ENCODE measurements at regions not wholly inside any gene's neighbourhood (a gene's known extent, or its start where the extent isn't known, plus 50 kb on each side); places are given as distances from the start of the nearest gene placed in this dataset.
"Not testable (repeated sequence)": the region's sequence is repeated elsewhere in the genome, so short reads cannot be mapped to it uniquely, and the experiment has no call there.

DNA sequence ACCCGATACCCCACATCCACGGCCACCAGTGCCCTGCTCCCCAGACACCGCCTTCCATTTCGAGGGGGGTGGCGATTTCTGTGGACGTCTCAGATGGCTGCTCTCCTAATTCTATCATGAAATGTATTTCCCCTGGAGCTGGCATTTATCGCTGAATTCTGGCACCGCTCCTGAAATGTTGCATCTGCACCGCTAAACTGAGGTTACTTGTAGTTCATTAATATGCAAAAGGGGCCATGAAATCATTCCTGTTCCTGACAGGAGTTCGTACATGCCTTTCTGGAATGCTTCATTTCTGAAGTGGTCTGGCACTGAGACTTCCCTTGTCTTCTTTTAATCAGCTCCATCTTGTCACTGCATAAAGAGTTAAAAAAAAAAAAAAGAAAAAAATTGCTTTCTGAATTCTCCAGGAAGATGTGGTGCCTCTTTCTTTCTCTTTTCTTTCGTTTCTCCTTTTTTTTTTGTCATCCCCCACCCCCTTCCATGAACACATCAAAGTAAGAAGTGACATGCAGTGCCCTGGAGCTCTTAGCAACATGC lies 97.7 kb upstream of the SMARCA2 start:
- Histone ChIP-seq H3K4me1 (ENCODE audit: control insufficient read depth, insufficient read depth, low read length) (peaks cover 8% of the 10 kb centered on the region), H3K36me3 (ENCODE audit: control insufficient read depth, insufficient read depth, low read length) (no peaks in the 10 kb centered on the region), H3K27me3 (ENCODE audit: control insufficient read depth, insufficient read depth, low read length) (no peaks in the 10 kb centered on the region), H3K9me3 (replicated peaks; ENCODE audit: control insufficient read depth, low read depth, low read length) (no peaks in the 10 kb centered on the region), H3K27ac (ENCODE audit: low read length) (no peak overlapping the region), H3K4me3 (ENCODE audit: low read length) (no peak overlapping the region)
- 78% methylated on average over 6 of the region's 11 CpGs for WGBS (ENCODE audit: insufficient coverage)
- no peak for DNase-seq

DNA sequence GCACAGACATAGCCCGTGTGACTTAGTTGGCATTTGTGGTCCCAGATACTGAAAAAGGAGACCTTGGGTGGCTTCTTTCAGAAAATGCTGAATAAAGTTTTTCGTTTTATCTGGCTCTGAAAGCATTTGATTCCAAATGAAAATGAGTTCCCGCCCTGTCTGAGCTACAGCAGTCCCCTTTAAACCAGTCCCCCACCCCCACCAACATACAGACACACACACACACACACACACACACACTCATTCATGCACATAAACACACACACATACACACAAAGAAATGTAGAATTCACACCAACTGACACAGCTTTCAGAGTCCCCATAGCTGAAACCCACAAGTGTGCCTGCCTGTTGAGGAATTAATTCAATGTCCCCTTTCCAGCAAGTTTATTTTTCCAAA lies 97.0 kb upstream of the SMARCA2 start:
- no peak for DNase-seq
- 64% methylated on average over 2 of the region's 3 CpGs for WGBS (ENCODE audit: insufficient coverage)
- Histone ChIP-seq H3K36me3 (ENCODE audit: control insufficient read depth, insufficient read depth, low read length) (no peaks in the 10 kb centered on the region), H3K27me3 (ENCODE audit: control insufficient read depth, insufficient read depth, low read length) (no peaks in the 10 kb centered on the region), H3K27ac (ENCODE audit: low read length) (no peak overlapping the region), H3K9me3 (replicated peaks; ENCODE audit: control insufficient read depth, low read depth, low read length) (no peaks in the 10 kb centered on the region), H3K4me1 (ENCODE audit: control insufficient read depth, insufficient read depth, low read length) (peaks cover 8% of the 10 kb centered on the region), H3K4me3 (ENCODE audit: low read length) (no peak overlapping the region)

DNA sequence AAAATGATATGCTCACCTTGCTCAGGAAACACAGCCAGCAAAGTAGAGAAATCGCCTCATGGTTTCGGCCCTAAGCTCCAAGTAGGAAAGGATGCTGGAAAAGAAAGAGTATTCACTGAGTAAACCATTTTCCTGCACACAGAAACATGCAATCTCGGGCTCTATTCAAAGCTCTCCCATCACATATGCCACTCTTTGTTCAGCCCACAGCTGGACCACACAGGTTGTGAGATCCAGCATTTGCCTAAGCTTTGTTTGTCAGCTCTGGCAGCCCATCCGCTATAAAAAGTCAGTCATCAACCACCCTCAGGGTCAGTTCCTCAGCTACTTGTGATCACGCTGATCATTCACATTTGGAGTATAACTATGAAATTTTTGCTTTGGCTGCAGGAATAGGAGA lies 96.5 kb upstream of the SMARCA2 start:
- H3K27me3 ChIP-seq (ENCODE audit: control insufficient read depth, insufficient read depth, low read length), result no peaks in the 10 kb centered on the region
- no peaks in the 10 kb centered on the region for H3K36me3 ChIP-seq (ENCODE audit: control insufficient read depth, insufficient read depth, low read length)
- no peak for DNase-seq
- H3K4me3 ChIP-seq (ENCODE audit: low read length), result no peak overlapping the region
- H3K4me1 ChIP-seq (ENCODE audit: control insufficient read depth, insufficient read depth, low read length), result peaks cover 8% of the 10 kb centered on the region
- H3K27ac ChIP-seq (ENCODE audit: low read length), result no peak overlapping the region
- WGBS (ENCODE audit: insufficient coverage), result 80% methylated on average over 1 of the region's 5 CpGs
- H3K9me3 ChIP-seq (replicated peaks; ENCODE audit: control insufficient read depth, low read depth, low read length), result no peaks in the 10 kb centered on the region

- no peak for DNase-seq
- WGBS (ENCODE audit: insufficient coverage), result no CpG with 5 or more reads among the region's 4 CpGs
- no peaks in the 10 kb centered on the region for H3K36me3 ChIP-seq (ENCODE audit: control insufficient read depth, insufficient read depth, low read length)
- no peak overlapping the region for H3K4me3 ChIP-seq (ENCODE audit: low read length)
- H3K27me3 ChIP-seq (ENCODE audit: control insufficient read depth, insufficient read depth, low read length), result no peaks in the 10 kb centered on the region
- no peak overlapping the region for H3K27ac ChIP-seq (ENCODE audit: low read length)
- peaks cover 8% of the 10 kb centered on the region for H3K4me1 ChIP-seq (ENCODE audit: control insufficient read depth, insufficient read depth, low read length)
- H3K9me3 ChIP-seq (replicated peaks; ENCODE audit: control insufficient read depth, low read depth, low read length), result no peaks in the 10 kb centered on the region
Measured at GRCh38 chr9:1919229-1919628, 95.9 kb upstream of the SMARCA2 start.

GRCh38 chr9:1920386-1920785 lies 94.8 kb upstream of the SMARCA2 start:
- peak; percentile 12 for DNase-seq
- WGBS (ENCODE audit: insufficient coverage), result 58% methylated on average over 2 of the region's 3 CpGs
- H3K4me3 ChIP-seq (ENCODE audit: low read length), result no peak overlapping the region
- peaks cover 8% of the 10 kb centered on the region for H3K4me1 ChIP-seq (ENCODE audit: control insufficient read depth, insufficient read depth, low read length)
- no peaks in the 10 kb centered on the region for H3K36me3 ChIP-seq (ENCODE audit: control insufficient read depth, insufficient read depth, low read length)
- H3K27me3 ChIP-seq (ENCODE audit: control insufficient read depth, insufficient read depth, low read length), result no peaks in the 10 kb centered on the region
- no peak overlapping the region for H3K27ac ChIP-seq (ENCODE audit: low read length)
- no peaks in the 10 kb centered on the region for H3K9me3 ChIP-seq (replicated peaks; ENCODE audit: control insufficient read depth, low read depth, low read length)

DNA sequence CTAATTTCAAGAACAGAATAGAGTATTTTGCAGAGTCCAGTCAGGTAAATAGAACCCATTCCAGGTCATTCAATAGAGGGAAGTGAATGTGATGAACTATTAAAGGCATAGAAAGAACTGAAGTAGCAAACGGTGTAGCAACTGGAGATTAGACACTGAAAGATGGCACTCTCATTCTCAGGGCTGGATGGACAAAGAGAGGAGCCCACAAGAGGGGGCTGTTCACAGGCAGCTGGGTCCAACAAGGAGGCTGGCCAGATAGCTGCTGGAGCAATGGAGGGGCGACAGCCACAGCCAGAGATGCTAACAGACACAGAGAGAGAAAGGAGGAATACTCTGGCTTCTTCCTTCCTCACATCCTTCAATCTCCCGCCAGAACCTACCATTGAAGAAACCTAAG lies 93.1 kb upstream of the SMARCA2 start:
- Histone ChIP-seq H3K9me3 (replicated peaks; ENCODE audit: control insufficient read depth, low read depth, low read length) (no peaks in the 10 kb centered on the region), H3K4me3 (ENCODE audit: low read length) (no peak overlapping the region), H3K36me3 (ENCODE audit: control insufficient read depth, insufficient read depth, low read length) (no peaks in the 10 kb centered on the region), H3K27me3 (ENCODE audit: control insufficient read depth, insufficient read depth, low read length) (no peaks in the 10 kb centered on the region), H3K27ac (ENCODE audit: low read length) (no peak overlapping the region), H3K4me1 (ENCODE audit: control insufficient read depth, insufficient read depth, low read length) (peaks cover 3% of the 10 kb centered on the region)
- WGBS (ENCODE audit: insufficient coverage), result 75% methylated on average over 1 of the region's 3 CpGs
- DNase-seq, result no peak

DNA sequence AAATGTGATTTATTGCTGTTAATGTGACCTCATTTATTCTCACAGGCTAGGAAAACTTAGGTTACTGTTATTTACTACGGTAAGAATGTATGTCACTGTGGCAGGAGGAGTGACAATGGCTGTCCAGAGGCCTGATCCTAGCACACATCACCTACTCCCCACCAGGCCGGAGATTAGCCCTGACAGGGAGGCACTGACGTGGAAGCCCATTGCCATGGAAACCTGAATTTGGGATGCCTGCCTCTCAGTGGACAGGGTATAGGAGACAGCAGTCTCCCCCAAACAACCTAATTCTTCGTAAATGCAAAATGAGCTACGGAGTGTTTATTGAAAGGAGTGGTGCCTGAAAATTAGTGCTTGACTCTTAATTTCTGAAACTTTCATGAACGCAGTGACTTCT lies 87.6 kb upstream of the SMARCA2 start:
- H3K27me3 ChIP-seq (ENCODE audit: control insufficient read depth, insufficient read depth, low read length), result no peaks in the 10 kb centered on the region
- no peaks in the 10 kb centered on the region for H3K9me3 ChIP-seq (replicated peaks; ENCODE audit: control insufficient read depth, low read depth, low read length)
- no peaks in the 10 kb centered on the region for H3K36me3 ChIP-seq (ENCODE audit: control insufficient read depth, insufficient read depth, low read length)
- 71% methylated on average over 1 of the region's 6 CpGs for WGBS (ENCODE audit: insufficient coverage)
- no peak overlapping the region for H3K27ac ChIP-seq (ENCODE audit: low read length)
- no peaks in the 10 kb centered on the region for H3K4me1 ChIP-seq (ENCODE audit: control insufficient read depth, insufficient read depth, low read length)
- H3K4me3 ChIP-seq (ENCODE audit: low read length), result no peak overlapping the region
- DNase-seq, result no peak

DNA sequence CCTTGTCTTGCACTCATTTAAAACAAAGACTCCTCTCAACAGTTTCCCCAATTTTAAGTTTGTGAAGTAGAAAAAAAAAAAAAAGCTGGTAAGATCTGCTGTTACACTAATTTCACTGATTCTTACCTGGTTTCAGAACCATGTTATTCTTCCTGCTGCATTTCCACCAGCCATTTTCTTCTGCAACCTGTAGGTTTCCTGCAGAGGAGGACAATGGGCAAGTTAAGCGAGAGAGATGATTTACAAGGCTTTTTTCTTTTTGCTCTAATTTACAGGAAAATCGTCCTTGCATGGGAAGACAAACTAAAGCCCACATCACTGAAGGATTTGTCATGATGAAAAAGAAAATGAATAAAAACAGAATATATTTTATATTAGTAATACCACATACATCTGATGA lies 86.0 kb upstream of the SMARCA2 start:
- Histone ChIP-seq H3K4me3 (ENCODE audit: low read length) (no peak overlapping the region), H3K4me1 (ENCODE audit: control insufficient read depth, insufficient read depth, low read length) (no peaks in the 10 kb centered on the region), H3K27me3 (ENCODE audit: control insufficient read depth, insufficient read depth, low read length) (no peaks in the 10 kb centered on the region), H3K27ac (ENCODE audit: low read length) (no peak overlapping the region), H3K36me3 (ENCODE audit: control insufficient read depth, insufficient read depth, low read length) (no peaks in the 10 kb centered on the region), H3K9me3 (replicated peaks; ENCODE audit: control insufficient read depth, low read depth, low read length) (no peaks in the 10 kb centered on the region)
- no CpG with 5 or more reads among the region's 2 CpGs for WGBS (ENCODE audit: insufficient coverage)
- no peak for DNase-seq

- H3K27me3 ChIP-seq (ENCODE audit: control insufficient read depth, insufficient read depth, low read length), result no peaks in the 10 kb centered on the region
- DNase-seq, result no peak
- H3K4me1 ChIP-seq (ENCODE audit: control insufficient read depth, insufficient read depth, low read length), result no peaks in the 10 kb centered on the region
- no peaks in the 10 kb centered on the region for H3K9me3 ChIP-seq (replicated peaks; ENCODE audit: control insufficient read depth, low read depth, low read length)
- no peak overlapping the region for H3K4me3 ChIP-seq (ENCODE audit: low read length)
- no peak overlapping the region for H3K27ac ChIP-seq (ENCODE audit: low read length)
- no peaks in the 10 kb centered on the region for H3K36me3 ChIP-seq (ENCODE audit: control insufficient read depth, insufficient read depth, low read length)
- WGBS (ENCODE audit: insufficient coverage), result 93% methylated on average over 2 of the region's 5 CpGs
Measured at GRCh38 chr9:1929722-1930244, 85.4 kb upstream of the SMARCA2 start.

DNA sequence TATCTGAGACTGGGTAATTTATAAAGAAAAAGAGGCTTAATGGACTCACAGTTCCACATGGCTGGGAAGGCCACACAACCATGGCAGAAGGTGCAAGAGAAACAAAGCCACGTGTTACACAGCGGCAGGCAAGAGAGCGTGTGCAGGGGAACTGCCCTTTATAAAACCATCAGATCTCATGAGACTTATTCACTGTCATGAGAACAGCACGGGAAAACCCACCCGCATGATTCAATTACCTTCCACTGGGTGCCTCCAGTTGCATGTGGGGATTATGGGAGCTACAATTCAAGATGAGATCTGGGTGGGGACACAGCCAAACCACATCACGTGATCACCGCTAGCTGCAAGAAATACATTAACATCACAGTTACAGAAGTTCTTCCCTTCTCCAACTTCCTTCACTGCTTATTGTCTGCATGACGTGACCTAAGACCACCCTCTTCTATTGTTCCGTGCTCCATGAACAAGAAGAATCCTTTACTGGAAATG lies 84.9 kb upstream of the SMARCA2 start:
- not testable (repeated sequence) for H3K36me3 ChIP-seq (ENCODE audit: control insufficient read depth, insufficient read depth, low read length); H3K9me3 ChIP-seq (replicated peaks; ENCODE audit: control insufficient read depth, low read depth, low read length); H3K4me3 ChIP-seq (ENCODE audit: low read length); H3K27ac ChIP-seq (ENCODE audit: low read length); DNase-seq; H3K4me1 ChIP-seq (ENCODE audit: control insufficient read depth, insufficient read depth, low read length); H3K27me3 ChIP-seq (ENCODE audit: control insufficient read depth, insufficient read depth, low read length)
- 81% methylated on average over 2 of the region's 9 CpGs for whole genome bisulfite sequencing (ENCODE audit: insufficient coverage)

DNA sequence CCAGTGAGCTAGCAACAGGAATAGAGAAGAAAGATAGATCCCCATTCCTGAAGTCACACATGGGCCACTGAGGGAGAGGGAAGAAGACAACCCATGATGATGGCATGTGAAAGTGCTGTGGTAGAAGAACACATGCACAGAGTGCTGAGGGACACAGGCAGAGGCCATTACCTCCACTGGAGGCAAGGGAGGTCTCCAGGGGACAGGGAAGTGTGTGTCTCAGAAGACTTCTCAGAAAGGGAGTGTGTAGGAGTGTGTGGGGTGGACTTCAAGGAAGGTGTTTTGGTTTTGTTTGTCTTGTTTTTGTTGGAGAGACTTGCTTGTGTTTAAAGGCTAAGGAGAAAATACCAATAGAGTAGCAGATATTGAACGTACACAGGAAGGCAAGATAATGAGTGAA lies 77.0 kb upstream of the SMARCA2 start:
- Histone ChIP-seq H3K27me3 (ENCODE audit: control insufficient read depth, insufficient read depth, low read length) (no peaks in the 10 kb centered on the region), H3K27ac (ENCODE audit: low read length) (no peak overlapping the region)
- 62% methylated on average over 1 of the region's 1 CpG for WGBS (ENCODE audit: insufficient coverage)

More for the DNA sequence above, 77.0 kb upstream of the SMARCA2 start:
- no peak overlapping the region for H3K4me3 ChIP-seq (ENCODE audit: low read length)
- DNase-seq, result no peak
- no peaks in the 10 kb centered on the region for H3K36me3 ChIP-seq (ENCODE audit: control insufficient read depth, insufficient read depth, low read length)
- no peaks in the 10 kb centered on the region for H3K9me3 ChIP-seq (replicated peaks; ENCODE audit: control insufficient read depth, low read depth, low read length)
- H3K4me1 ChIP-seq (ENCODE audit: control insufficient read depth, insufficient read depth, low read length), result no peaks in the 10 kb centered on the region
